ENCODE measurements at regions not wholly inside any gene's neighbourhood (a gene's known extent, or its start where the extent isn't known, plus 50 kb on each side); places are given as distances from the start of the nearest gene placed in this dataset.

GRCh38 chrX:39527025-39527424, 570.7 kb downstream of the BCOR start:
- Histone ChIP-seq H3K36me3 (ENCODE audit: control insufficient read depth, insufficient read depth, low read length) (no peaks in the 10 kb centered on the region), H3K4me1 (ENCODE audit: control insufficient read depth, insufficient read depth, low read length) (no peaks in the 10 kb centered on the region), H3K4me3 (ENCODE audit: low read length) (no peak overlapping the region), H3K9me3 (ENCODE audit: control insufficient read depth, low read length) (no peaks in the 10 kb centered on the region), H3K27ac (ENCODE audit: low read depth, low read length) (no peak overlapping the region), H3K9ac (ENCODE audit: extremely low read depth, low read length, poor library complexity, severe bottlenecking) (no peak overlapping the region), H3K27me3 (ENCODE audit: control insufficient read depth, insufficient read depth, low read length, poor library complexity, severe bottlenecking) (no peaks in the 10 kb centered on the region)
- WGBS, 2 experiments (ENCODE audit: insufficient coverage in 1 of 2, insufficient read length in 1 of 2): 91% methylated on average over 3 of the region's 3 CpGs; no CpG with 5 or more reads in 1 of the 2 experiments
- no peaks in the 10 kb centered on the region for H3K27me3 Mint-ChIP-seq (ENCODE audit: insufficient read depth)
- no peak overlapping the region for H3K27ac Mint-ChIP-seq
- peaks cover 38% of the 10 kb centered on the region for H3K9me3 Mint-ChIP-seq
- no peak overlapping the region for H3K4me3 Mint-ChIP-seq
- no peak for DNase-seq
- TF ChIP-seq, protein P1, sequence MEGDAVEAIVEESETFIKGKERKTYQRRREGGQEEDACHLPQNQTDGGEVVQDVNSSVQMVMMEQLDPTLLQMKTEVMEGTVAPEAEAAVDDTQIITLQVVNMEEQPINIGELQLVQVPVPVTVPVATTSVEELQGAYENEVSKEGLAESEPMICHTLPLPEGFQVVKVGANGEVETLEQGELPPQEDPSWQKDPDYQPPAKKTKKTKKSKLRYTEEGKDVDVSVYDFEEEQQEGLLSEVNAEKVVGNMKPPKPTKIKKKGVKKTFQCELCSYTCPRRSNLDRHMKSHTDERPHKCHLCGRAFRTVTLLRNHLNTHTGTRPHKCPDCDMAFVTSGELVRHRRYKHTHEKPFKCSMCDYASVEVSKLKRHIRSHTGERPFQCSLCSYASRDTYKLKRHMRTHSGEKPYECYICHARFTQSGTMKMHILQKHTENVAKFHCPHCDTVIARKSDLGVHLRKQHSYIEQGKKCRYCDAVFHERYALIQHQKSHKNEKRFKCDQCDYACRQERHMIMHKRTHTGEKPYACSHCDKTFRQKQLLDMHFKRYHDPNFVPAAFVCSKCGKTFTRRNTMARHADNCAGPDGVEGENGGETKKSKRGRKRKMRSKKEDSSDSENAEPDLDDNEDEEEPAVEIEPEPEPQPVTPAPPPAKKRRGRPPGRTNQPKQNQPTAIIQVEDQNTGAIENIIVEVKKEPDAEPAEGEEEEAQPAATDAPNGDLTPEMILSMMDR (conservative IDR thresholded peaks at IDR 0.05): no peak
- no peaks in the 10 kb centered on the region for H3K4me1 Mint-ChIP-seq
- no peaks in the 10 kb centered on the region for H3K36me3 Mint-ChIP-seq (ENCODE audit: low read depth)

GRCh38 chrX:39528161-39528916, 569.4 kb downstream of the BCOR start:
- Mint-ChIP-seq H3K4me3 (no peak overlapping the region), H3K27me3 (ENCODE audit: insufficient read depth) (no peaks in the 10 kb centered on the region), H3K4me1 (no peaks in the 10 kb centered on the region), H3K27ac (no peak overlapping the region), H3K36me3 (ENCODE audit: low read depth) (no peaks in the 10 kb centered on the region), H3K9me3 (peaks cover 44% of the 10 kb centered on the region)
- 90 to 92% methylated on average over 2 to 9 of the region's 9 CpGs for WGBS, 2 experiments (ENCODE audit: insufficient coverage in 1 of 2, insufficient read length in 1 of 2)
- Histone ChIP-seq H3K27ac (ENCODE audit: low read depth, low read length) (no peak overlapping the region), H3K9ac (ENCODE audit: extremely low read depth, low read length, poor library complexity, severe bottlenecking) (no peak overlapping the region), H3K9me3 (ENCODE audit: control insufficient read depth, low read length) (no peaks in the 10 kb centered on the region), H3K4me1 (ENCODE audit: control insufficient read depth, insufficient read depth, low read length) (no peaks in the 10 kb centered on the region), H3K27me3 (ENCODE audit: control insufficient read depth, insufficient read depth, low read length, poor library complexity, severe bottlenecking) (no peaks in the 10 kb centered on the region), H3K36me3 (ENCODE audit: control insufficient read depth, insufficient read depth, low read length) (no peaks in the 10 kb centered on the region), H3K4me3 (ENCODE audit: low read length) (no peak overlapping the region)
- DNase-seq: peak; percentile 35
- TF ChIP-seq, protein P1 (conservative IDR thresholded peaks at IDR 0.05): no peak

- H3K4me3 ChIP-seq (ENCODE audit: low read length): no peak overlapping the region
- H3K9me3 ChIP-seq (ENCODE audit: control insufficient read depth, low read length): no peaks in the 10 kb centered on the region
- TF ChIP-seq, protein P1 (conservative IDR thresholded peaks at IDR 0.05): no peak
- no peaks in the 10 kb centered on the region for H3K36me3 Mint-ChIP-seq (ENCODE audit: low read depth)
- no peaks in the 10 kb centered on the region for H3K4me1 ChIP-seq (ENCODE audit: control insufficient read depth, insufficient read depth, low read length)
- peak; percentile 65 for DNase-seq
- H3K9ac ChIP-seq (ENCODE audit: extremely low read depth, low read length, poor library complexity, severe bottlenecking): no peak overlapping the region
- no peaks in the 10 kb centered on the region for H3K27me3 ChIP-seq (ENCODE audit: control insufficient read depth, insufficient read depth, low read length, poor library complexity, severe bottlenecking)
- no peak overlapping the region for H3K4me3 Mint-ChIP-seq
- WGBS, 2 experiments (ENCODE audit: insufficient coverage in 1 of 2, insufficient read length in 1 of 2): 95 to 100% methylated on average over 1 to 3 of the region's 4 CpGs
- H3K27me3 Mint-ChIP-seq (ENCODE audit: insufficient read depth): no peaks in the 10 kb centered on the region
- no peaks in the 10 kb centered on the region for H3K36me3 ChIP-seq (ENCODE audit: control insufficient read depth, insufficient read depth, low read length)
- H3K9me3 Mint-ChIP-seq: peaks cover 37% of the 10 kb centered on the region
- no peaks in the 10 kb centered on the region for H3K4me1 Mint-ChIP-seq
- no peak overlapping the region for H3K27ac Mint-ChIP-seq
- no peak overlapping the region for H3K27ac ChIP-seq (ENCODE audit: low read depth, low read length)
Observed at GRCh38 chrX:39532761-39533160, 565.0 kb downstream of the BCOR start.

Measured in endodermal cell (in vitro differentiated cells).